Prostate gland (tissue), 2 donors: ENCODE measurements at regions not wholly inside any gene's neighbourhood (a gene's known extent, or its start where the extent isn't known, plus 50 kb on each side); places are given as distances from the start of the nearest gene placed in this dataset.

ENCODE experiments used
- POLR2A ChIP-seq: fragments of 450-650 bp; IDR thresholded peaks from one replicate; pipeline ENCODE4 v1.6.1; 2016; ENCODE audit warnings: antibody characterized with exemption, mild to moderate bottlenecking
- POLR2AphosphoS5 ChIP-seq: sonication (generic); formaldehyde crosslinking; IDR thresholded peaks from one replicate; pipeline ENCODE4 v1.6.1; 2017; ENCODE audit warnings: antibody characterized with exemption
- TF ChIP-seq, protein P1 (sequence below), 4 experiments: fragments of 200-600 bp in 2 of 4; fragments of 450-650 bp in 2 of 4; sonication (generic) in 2 of 4; IDR thresholded peaks; 1 replicate in 3 of 4; 2 replicates in 1 of 4; pipeline ENCODE4 v1.5.1; 2016 to 2019; ENCODE audit warnings: antibody characterized with exemption in 4 of 4, mild to moderate bottlenecking in 2 of 4, moderate library complexity in 2 of 4

DNA sequence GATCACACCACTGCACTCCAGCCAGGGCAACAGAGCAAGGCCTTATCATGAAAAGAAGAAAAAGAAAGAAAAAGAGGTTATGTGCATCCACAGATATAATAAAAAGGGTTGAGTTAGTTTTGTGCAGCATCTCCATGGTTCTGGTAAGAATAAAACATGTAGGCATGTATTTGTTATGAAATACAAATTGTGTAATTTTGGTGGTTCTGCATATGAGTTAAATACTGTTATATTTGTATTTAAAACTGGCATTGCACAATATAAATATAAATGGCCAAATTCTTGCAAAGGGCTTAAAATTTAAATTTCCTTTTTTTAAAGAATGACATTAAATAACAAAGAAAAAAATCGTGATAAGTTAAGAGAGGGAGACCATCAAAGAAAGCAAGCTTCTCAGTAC lies 159.1 kb upstream of the PREP start:
- TF ChIP-seq POLR2A: no peak
- TF ChIP-seq, protein P1, sequence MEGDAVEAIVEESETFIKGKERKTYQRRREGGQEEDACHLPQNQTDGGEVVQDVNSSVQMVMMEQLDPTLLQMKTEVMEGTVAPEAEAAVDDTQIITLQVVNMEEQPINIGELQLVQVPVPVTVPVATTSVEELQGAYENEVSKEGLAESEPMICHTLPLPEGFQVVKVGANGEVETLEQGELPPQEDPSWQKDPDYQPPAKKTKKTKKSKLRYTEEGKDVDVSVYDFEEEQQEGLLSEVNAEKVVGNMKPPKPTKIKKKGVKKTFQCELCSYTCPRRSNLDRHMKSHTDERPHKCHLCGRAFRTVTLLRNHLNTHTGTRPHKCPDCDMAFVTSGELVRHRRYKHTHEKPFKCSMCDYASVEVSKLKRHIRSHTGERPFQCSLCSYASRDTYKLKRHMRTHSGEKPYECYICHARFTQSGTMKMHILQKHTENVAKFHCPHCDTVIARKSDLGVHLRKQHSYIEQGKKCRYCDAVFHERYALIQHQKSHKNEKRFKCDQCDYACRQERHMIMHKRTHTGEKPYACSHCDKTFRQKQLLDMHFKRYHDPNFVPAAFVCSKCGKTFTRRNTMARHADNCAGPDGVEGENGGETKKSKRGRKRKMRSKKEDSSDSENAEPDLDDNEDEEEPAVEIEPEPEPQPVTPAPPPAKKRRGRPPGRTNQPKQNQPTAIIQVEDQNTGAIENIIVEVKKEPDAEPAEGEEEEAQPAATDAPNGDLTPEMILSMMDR (IDR thresholded peaks at IDR 0.05): no peak
- no peak for TF ChIP-seq POLR2AphosphoS5
